M059J (cell line): ENCODE measurements at regions not wholly inside any gene's neighbourhood (a gene's known extent, or its start where the extent isn't known, plus 50 kb on each side); places are given as distances from the start of the nearest gene placed in this dataset.

Source experiments
- DNase-seq: peaks from one replicate; pipeline ENCODE4 v3.0.0-alpha.2; 2012; ENCODE audit warnings: low read depth

DNA sequence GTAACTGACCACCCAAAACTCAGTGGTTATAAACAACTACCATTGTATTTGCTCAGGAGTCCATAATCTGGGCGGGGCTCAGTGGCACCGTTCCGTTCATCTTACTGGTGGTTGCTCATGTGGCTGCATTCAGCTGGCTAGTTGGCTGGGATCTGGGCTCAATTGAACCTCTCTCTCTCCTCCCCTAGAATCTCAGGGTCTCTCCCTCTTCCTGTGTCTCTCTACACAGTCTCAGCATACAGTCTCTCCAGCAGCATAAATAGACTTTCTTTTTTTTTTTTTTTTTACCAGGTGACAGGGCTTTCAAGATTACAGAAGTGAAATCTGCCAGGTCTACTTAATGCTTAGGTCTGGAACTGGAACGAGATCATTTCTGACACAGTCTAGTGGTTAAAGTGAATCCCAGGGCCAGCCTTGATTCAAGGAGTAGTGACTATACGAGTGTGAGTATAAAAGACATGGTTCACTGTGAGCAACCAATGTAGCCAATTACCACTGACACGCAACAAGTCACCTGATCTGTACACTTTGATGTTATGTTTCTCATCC is 193.7 kb upstream of the ESRRG start:
- no peak for DNase-seq

- no peak for DNase-seq
These were observed 191.7 kb upstream of the ESRRG start for GRCh38 chr1:216914974-216915373.

DNA sequence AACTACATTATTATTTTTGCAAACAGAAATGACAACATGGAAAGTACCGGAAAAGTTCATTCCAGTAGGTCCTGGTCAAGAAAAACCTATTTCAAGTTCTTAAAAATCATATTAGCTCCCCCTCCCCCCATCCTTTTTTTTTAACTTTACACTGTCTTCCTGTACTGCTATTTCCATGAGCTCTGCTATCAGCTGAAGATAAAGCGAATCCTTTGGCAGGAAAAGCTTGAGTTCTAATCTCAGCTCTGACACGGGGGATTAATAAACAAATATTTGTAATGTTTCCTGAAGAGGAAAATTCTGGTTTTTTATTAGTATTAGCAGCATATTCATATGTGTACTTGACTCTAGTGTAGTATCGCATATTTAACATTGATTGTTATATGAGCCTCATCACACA is 190.7 kb upstream of the ESRRG start:
- no peak for DNase-seq

- DNase-seq, result no peak
These were observed 187.0 kb upstream of the ESRRG start for GRCh38 chr1:216910081-216910840.

GRCh38 chr1:216908126-216908525 is 184.9 kb upstream of the ESRRG start:
- no peak for DNase-seq

- DNase-seq, result no peak
These were observed 183.9 kb upstream of the ESRRG start for GRCh38 chr1:216907100-216907499.

DNA sequence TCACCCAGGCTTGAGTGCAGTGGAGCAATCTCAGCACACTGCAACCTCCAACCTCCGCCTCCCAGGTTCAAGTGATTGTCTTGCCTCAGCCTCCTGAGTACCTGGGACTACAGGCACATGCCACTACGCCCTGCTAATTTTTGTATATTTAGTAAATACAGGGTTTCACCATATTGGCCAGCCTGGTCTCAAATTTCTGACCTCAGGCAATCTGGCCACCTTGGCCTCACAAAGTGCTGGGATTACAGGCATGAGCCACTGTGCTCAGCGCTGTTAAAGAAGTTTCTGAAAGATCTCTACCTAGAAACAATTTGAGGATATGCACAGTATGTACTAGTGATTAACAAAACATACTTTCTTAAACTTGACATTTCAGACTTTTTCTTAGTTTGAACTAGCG is 182.6 kb upstream of the ESRRG start:
- DNase-seq, result no peak

GRCh38 chr1:216905137-216905536 is 181.9 kb upstream of the ESRRG start:
- no peak for DNase-seq

- no peak for DNase-seq
These were observed 181.2 kb upstream of the ESRRG start for GRCh38 chr1:216904471-216904870.

- peak; percentile 52 for DNase-seq
These were observed 180.1 kb upstream of the ESRRG start for GRCh38 chr1:216903382-216903740.

DNA sequence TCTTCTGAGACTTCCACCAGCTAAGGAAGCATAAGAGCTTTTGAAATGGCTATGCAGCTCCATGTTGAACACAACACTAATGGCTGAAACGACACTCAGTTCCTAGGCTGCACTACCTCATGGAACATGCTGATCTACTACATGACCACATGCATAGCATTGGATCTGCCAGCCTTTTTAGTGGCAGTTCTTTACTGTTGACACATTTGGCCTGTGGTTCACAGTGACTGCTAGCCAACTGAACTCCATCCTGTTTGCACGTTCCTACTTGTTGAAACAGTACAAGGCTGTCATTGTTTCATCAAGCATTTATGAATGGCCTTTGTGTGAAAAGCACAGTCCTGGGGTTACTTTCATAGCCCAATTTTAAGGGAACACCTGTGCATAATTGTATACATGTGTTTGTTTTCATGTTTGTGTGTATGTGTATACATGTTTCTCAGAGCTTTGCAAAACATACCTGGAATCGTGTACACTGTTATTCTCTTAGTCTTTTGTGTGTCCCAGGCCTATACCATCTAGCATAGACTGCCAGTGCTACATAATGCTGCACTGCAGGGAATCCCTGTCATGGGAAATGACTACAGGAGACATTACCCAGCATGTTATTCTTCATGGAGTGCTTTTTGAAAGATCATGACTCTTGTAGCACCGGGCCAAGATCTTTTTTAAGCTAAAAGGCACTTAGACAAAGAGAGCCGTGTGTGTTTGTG is 179.6 kb upstream of the ESRRG start:
- DNase-seq, result peak; percentile 49

GRCh38 chr1:216900116-216900620 is 176.9 kb upstream of the ESRRG start:
- no peak for DNase-seq

- no peak for DNase-seq
These were observed 175.6 kb upstream of the ESRRG start for GRCh38 chr1:216898801-216899200.

GRCh38 chr1:216896146-216896545 is 172.9 kb upstream of the ESRRG start:
- DNase-seq, result no peak

DNA sequence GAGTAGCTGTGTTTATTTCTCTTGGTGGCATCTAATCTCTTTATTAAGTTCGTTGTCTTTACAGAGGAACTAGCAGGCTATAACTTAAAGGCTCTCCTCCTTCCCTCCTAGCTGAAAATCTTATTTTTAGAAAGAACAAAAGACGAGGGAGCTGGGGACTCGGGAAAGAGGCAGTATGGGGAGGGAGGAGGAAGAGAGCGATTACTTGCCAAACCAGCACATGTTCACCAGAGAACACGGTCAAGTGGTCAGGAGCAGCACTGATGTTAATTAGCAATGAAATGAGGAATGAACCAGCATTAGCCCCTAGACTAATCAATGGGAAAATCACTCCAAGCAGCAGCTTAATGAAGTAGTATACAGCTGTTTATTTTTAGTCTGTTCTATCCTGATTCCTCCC is 171.3 kb upstream of the ESRRG start:
- DNase-seq, result no peak

- no peak for DNase-seq
These were observed 169.4 kb upstream of the ESRRG start for GRCh38 chr1:216892581-216893160.

DNA sequence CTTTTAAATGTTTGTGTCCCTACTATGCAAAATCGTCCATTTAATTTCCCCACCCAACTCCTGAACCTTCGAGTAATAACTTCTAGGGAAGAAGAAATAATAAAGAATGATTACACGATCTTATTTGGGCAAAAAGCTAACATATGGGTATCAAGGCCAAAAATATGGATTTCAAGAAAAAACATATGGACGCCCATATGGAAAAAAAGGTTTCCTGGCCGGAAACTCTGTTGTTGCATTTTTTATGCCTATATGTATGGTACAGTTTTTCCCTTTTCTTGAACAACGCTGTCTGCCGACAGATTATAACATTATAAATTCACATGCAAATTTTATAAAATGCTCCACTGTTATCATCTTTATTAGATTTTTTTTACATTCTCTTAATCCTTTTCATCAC is 167.6 kb upstream of the ESRRG start:
- no peak for DNase-seq

GRCh38 chr1:216888731-216889130 is 165.5 kb upstream of the ESRRG start:
- no peak for DNase-seq

DNA sequence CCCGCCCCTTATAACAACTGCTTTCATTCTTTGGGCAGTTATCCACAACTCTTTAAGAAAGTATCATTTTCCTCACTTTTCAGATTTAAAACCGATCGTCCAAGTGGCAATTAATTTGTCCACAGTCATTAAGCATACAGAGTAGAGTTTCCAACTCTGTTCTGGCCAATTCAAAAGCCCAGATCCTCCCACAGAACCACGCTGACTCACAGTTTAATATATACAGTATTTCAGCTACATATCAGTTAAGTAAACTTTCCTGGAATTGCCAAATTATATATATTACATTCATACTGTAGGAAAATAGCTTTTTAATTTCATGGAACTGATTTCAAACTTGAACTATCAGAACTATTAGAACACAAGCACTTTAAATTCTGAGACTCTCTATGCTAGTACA is 163.8 kb upstream of the ESRRG start:
- no peak for DNase-seq

DNA sequence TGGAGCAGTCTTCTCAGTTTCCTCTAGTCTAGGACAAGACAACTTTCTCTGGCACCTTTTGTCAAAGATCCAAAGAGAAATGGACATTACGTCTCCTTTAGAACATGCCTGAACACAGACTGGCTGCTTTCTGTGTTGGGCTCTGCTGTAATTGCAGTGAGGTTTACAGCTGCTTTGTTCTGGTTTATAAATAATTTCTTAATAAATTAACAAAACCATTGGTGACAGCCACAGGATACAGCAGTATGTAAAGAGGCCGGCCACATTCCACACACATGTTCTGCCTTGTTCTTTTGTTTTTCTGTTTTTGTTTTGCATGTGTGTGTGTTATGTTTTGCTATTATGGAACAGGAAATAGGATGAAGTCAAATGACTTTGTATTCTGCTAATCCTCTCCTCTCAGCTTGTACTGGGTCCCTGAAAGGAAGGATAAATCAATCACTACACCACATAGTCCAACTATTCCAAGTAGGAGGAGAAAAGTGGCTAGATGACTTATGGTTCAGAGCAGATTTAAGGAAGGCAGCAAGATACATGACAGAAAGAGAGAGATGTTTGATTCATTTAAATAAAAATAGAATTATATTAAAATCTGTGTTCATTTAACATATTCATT is 161.5 kb upstream of the ESRRG start:
- no peak for DNase-seq

GRCh38 chr1:216883518-216883917 is 160.3 kb upstream of the ESRRG start:
- no peak for DNase-seq

DNA sequence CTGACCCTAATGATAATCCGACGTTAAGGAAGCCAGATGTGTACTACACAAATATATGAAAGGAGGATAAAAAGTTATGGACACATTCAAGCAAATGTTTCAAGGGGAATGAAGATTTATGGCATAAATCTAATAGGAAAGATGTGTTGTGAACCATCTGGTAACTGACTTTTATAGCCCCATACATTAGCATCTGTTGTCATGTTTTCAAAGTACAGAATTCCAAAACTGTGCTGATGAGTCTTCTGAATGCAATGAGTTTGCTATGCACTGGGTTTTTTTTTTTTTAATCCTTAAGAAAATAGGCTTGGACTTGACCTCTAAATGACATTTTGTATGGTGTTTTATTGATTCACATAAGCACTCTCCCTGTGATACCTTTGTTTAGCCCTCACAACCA is 158.5 kb upstream of the ESRRG start:
- DNase-seq, result no peak
